HepG2 (cell line): ENCODE measurements at regions not wholly inside any gene's neighbourhood (a gene's known extent, or its start where the extent isn't known, plus 50 kb on each side); places are given as distances from the start of the nearest gene placed in this dataset.

Experiments used
- ARID4A ChIP-seq: sonication (generic); formaldehyde crosslinking; IDR thresholded peaks from 2 replicates; pipeline ENCODE4 v1.5.0; 2020; ENCODE audit warnings: mild to moderate bottlenecking, missing genetic modification reagents, borderline replicate concordance
- BATF2 ChIP-seq: sonication (generic); formaldehyde crosslinking; IDR thresholded peaks from 2 replicates; pipeline ENCODE4 v1.8.0; 2022; ENCODE audit warnings: mild to moderate bottlenecking, missing genetic modification reagents, moderate library complexity
- CCDC6 ChIP-seq: sonication (generic); formaldehyde crosslinking; IDR thresholded peaks from 2 replicates; pipeline ENCODE4 v1.8.1; 2022; ENCODE audit warnings: mild to moderate bottlenecking, missing genetic modification reagents, moderate library complexity
- GTF3A ChIP-seq: sonication (generic); formaldehyde crosslinking; conservative IDR thresholded peaks from 2 replicates; pipeline ENCODE4 v1.4.0; 2020; ENCODE audit warnings: mild to moderate bottlenecking, missing genetic modification reagents
- MTF1 ChIP-seq: sonication (generic); formaldehyde crosslinking; IDR thresholded peaks from 2 replicates; pipeline ENCODE4 v1.5.0; 2020; ENCODE audit warnings: missing genetic modification reagents
- ZNF329 ChIP-seq: sonication (generic); formaldehyde crosslinking; IDR thresholded peaks from 2 replicates; pipeline ENCODE4 v1.9.0; 2021; ENCODE audit warnings: low read depth, mild to moderate bottlenecking, missing genetic modification reagents
- ZNF609 ChIP-seq: sonication (generic); formaldehyde crosslinking; IDR thresholded peaks from 2 replicates; pipeline ENCODE4 v1.4.0; 2020; ENCODE audit warnings: mild to moderate bottlenecking, missing genetic modification reagents, borderline replicate concordance
- ZUFSP ChIP-seq: sonication (generic); formaldehyde crosslinking; IDR thresholded peaks from 2 replicates; pipeline ENCODE4 v1.9.0; 2021; ENCODE audit warnings: missing genetic modification reagents, mild to moderate bottlenecking, borderline replicate concordance

GRCh38 chr6:71164890-71165289, 123.7 kb upstream of the OGFRL1 start (continued):
- TF ChIP-seq ARID4A (CRISPR knock-in tag) (no peak), BATF2 (no peak), ZNF329 (CRISPR knock-in tag) (no peak), ZNF609 (CRISPR knock-in tag) (no peak), ZUFSP (no peak), MTF1 (no peak), CCDC6 (CRISPR knock-in tag) (no peak), GTF3A (CRISPR knock-in tag) (no peak)
